OCI-LY1 (cell line): ENCODE measurements at regions not wholly inside any gene's neighbourhood (a gene's known extent, or its start where the extent isn't known, plus 50 kb on each side); places are given as distances from the start of the nearest gene placed in this dataset.

Source experiments
- EZH2 ChIP-seq: fragments of 200-600 bp; sonication (generic), shearing (Covaris generic); IDR thresholded peaks from 2 replicates; pipeline ENCODE4 v1.8.0; 2017; ENCODE audit warnings: borderline replicate concordance, mixed run types, mild to moderate bottlenecking, antibody characterized with exemption, low read length, moderate library complexity, mixed read lengths
- TF ChIP-seq, protein P1 (sequence below): fragments of 200-600 bp; sonication (generic), shearing (Covaris generic); IDR thresholded peaks from 2 replicates; pipeline ENCODE4 v1.5.1; 2017; ENCODE audit warnings: mild to moderate bottlenecking, antibody characterized with exemption, low read length, moderate library complexity, mixed read lengths

DNA sequence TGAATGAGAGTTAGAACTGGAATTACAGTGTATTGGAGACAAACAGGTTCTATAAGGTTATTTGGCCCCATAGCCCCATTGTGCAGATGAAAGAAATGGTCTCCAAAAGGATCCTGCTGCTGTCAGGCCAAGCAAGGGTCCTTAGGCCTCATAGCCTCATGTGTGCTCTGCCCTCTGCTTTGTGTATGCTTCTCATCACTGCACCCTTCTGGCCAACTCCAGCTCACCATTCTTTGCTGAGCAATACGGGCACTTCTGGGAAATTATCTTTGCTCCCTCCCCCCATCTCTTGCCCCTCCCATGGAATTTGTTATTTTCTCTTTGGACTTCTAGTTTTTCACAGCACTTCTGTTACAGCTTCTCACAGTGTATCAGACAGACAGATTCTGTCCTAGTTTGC is 298.8 kb downstream of the FOXA2 start:
- TF ChIP-seq, protein P1, sequence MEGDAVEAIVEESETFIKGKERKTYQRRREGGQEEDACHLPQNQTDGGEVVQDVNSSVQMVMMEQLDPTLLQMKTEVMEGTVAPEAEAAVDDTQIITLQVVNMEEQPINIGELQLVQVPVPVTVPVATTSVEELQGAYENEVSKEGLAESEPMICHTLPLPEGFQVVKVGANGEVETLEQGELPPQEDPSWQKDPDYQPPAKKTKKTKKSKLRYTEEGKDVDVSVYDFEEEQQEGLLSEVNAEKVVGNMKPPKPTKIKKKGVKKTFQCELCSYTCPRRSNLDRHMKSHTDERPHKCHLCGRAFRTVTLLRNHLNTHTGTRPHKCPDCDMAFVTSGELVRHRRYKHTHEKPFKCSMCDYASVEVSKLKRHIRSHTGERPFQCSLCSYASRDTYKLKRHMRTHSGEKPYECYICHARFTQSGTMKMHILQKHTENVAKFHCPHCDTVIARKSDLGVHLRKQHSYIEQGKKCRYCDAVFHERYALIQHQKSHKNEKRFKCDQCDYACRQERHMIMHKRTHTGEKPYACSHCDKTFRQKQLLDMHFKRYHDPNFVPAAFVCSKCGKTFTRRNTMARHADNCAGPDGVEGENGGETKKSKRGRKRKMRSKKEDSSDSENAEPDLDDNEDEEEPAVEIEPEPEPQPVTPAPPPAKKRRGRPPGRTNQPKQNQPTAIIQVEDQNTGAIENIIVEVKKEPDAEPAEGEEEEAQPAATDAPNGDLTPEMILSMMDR = no peak
- TF ChIP-seq EZH2 = no peak
